C4-2B (cell line): ENCODE measurements at regions not wholly inside any gene's neighbourhood (a gene's known extent, or its start where the extent isn't known, plus 50 kb on each side); places are given as distances from the start of the nearest gene placed in this dataset.

Experiments
- H3K27ac ChIP-seq: fragments of 450-650 bp; 2 replicates; pipeline ENCODE4 v1.5.1; 2017
- CTCF ChIP-seq: fragments of 450-650 bp; conservative IDR thresholded peaks from 2 replicates; pipeline ENCODE4 v1.5.1; 2017; ENCODE audit warnings: mild to moderate bottlenecking
- ZFX ChIP-seq: fragments of 450-650 bp; IDR thresholded peaks from 2 replicates; pipeline ENCODE4 v1.6.1; 2017

- H3K27ac ChIP-seq, result no peak overlapping the region
- TF ChIP-seq CTCF (no peak), ZFX (no peak)
Measured at GRCh38 chr17:27385626-27386025, 70.6 kb upstream of the KSR1 start.

- no peak for TF ChIP-seq CTCF
- TF ChIP-seq ZFX, result no peak
- H3K27ac ChIP-seq, result no peak overlapping the region
Measured at GRCh38 chr17:27386206-27387075, 69.8 kb upstream of the KSR1 start.

- TF ChIP-seq ZFX, result no peak
- TF ChIP-seq CTCF, result no peak
- no peak overlapping the region for H3K27ac ChIP-seq
Measured at GRCh38 chr17:27389542-27390140, 66.6 kb upstream of the KSR1 start.

GRCh38 chr17:27390540-27390939 is 65.7 kb upstream of the KSR1 start:
- H3K27ac ChIP-seq, result no peak overlapping the region
- TF ChIP-seq ZFX (no peak), CTCF (no peak)

- H3K27ac ChIP-seq, result no peak overlapping the region
- TF ChIP-seq CTCF, result no peak
- TF ChIP-seq ZFX, result no peak
Measured at GRCh38 chr17:27391427-27391826, 64.8 kb upstream of the KSR1 start.

GRCh38 chr17:27396045-27396444 is 60.2 kb upstream of the KSR1 start:
- H3K27ac ChIP-seq, result no peak overlapping the region
- TF ChIP-seq CTCF, result no peak
- TF ChIP-seq ZFX, result no peak

GRCh38 chr17:27396941-27397340 is 59.3 kb upstream of the KSR1 start:
- TF ChIP-seq CTCF (no peak), ZFX (no peak)
- H3K27ac ChIP-seq, result no peak overlapping the region
